T47D (cell line): ENCODE measurements at regions not wholly inside any gene's neighbourhood (a gene's known extent, or its start where the extent isn't known, plus 50 kb on each side); places are given as distances from the start of the nearest gene placed in this dataset.

Source experiments
- DNase-seq, 2 experiments: peaks; one replicate each; pipeline versions ENCODE4 v3.0.0 to v3.0.0-alpha.2; 2011 to 2012; ENCODE audit warnings: low read depth in 1 of 2, low spot score in 1 of 2
- JUND ChIP-seq: IDR thresholded peaks from 2 replicates; pipeline ENCODE4 v1.6.1; 2012; ENCODE audit warnings: low read depth
- in situ Hi-C: cut with HindIII; loops from 2 replicates; pipeline ENCODE4 v1.10.0; 2016; ENCODE audit warnings: low sequenced_read_pairs, low pct_unique_long_range_greater_than_20kb

GRCh38 chr5:54900984-54901725 lies 84.2 kb downstream of the ESM1 start:
- in situ Hi-C loops: no loop called here

GRCh38 chr5:54897001-54897400 lies 88.4 kb downstream of the ESM1 start:
- DNase-seq: no peak
- TF ChIP-seq JUND: no peak
- in situ Hi-C loops: no loop called here

More at GRCh38 chr5:54900984-54901725, 84.2 kb downstream of the ESM1 start:
- no peak for DNase-seq
- no peak for TF ChIP-seq JUND

- in situ Hi-C loops: no loop called here
- no peak for TF ChIP-seq JUND
- DNase-seq: peak; percentile 77 to 88
Measured at GRCh38 chr5:54895816-54896341, 89.5 kb downstream of the ESM1 start.

GRCh38 chr5:54894957-54895815 lies 90.2 kb downstream of the ESM1 start:
- no peak for TF ChIP-seq JUND
- no peak for DNase-seq
- in situ Hi-C loops: no loop called here

- peak; percentile 49; the same call in 1 of the 2 replicates for TF ChIP-seq JUND
- in situ Hi-C loops: no loop called here
- DNase-seq: peak; percentile 79 to 91
Measured at GRCh38 chr5:54889826-54890225, 95.6 kb downstream of the ESM1 start.

GRCh38 chr5:54887663-54888062 lies 97.7 kb downstream of the ESM1 start:
- DNase-seq: peak in 1 of 2 experiments; percentile 72

GRCh38 chr5:54886866-54887265 lies 98.5 kb downstream of the ESM1 start:
- no peak for DNase-seq
- TF ChIP-seq JUND: no peak
- in situ Hi-C loops: no loop called here

More at GRCh38 chr5:54887663-54888062, 97.7 kb downstream of the ESM1 start:
- peak; percentile 64; the same call in 1 of the 2 replicates for TF ChIP-seq JUND
- in situ Hi-C loops: no loop called here

GRCh38 chr5:54885636-54886035 lies 99.8 kb downstream of the ESM1 start:
- TF ChIP-seq JUND: no peak
- in situ Hi-C loops: no loop called here
- DNase-seq: no peak

- TF ChIP-seq JUND: no peak
- in situ Hi-C loops: no loop called here
- no peak for DNase-seq
Measured at GRCh38 chr5:54884195-54884536, 101.2 kb downstream of the ESM1 start.

- TF ChIP-seq JUND: no peak
- in situ Hi-C loops: no loop called here
- peak in 1 of 2 experiments; percentile 41 for DNase-seq
Measured at GRCh38 chr5:54883374-54884194, 101.8 kb downstream of the ESM1 start.

GRCh38 chr5:54882841-54883240 lies 102.6 kb downstream of the ESM1 start:
- in situ Hi-C loops: no loop called here
- DNase-seq: no peak
- TF ChIP-seq JUND: no peak

- in situ Hi-C loops: no loop called here
- no peak for TF ChIP-seq JUND
- no peak for DNase-seq
Measured at GRCh38 chr5:54882101-54882500, 103.3 kb downstream of the ESM1 start.
